ENCODE measurements at regions not wholly inside any gene's neighbourhood (a gene's known extent, or its start where the extent isn't known, plus 50 kb on each side); places are given as distances from the start of the nearest gene placed in this dataset.
"Not testable (repeated sequence)": the region's sequence is repeated elsewhere in the genome, so short reads cannot be mapped to it uniquely, and the experiment has no call there.

- intact Hi-C loops (cut with DNase I; ENCODE audit: low total_unique reads): no loop called here
- no peak for DNase-seq (ENCODE audit: low spot score in 2 of 2)
- 73 to 82% methylated on average over 3 of the region's 3 CpGs for WGBS, 2 donors
- TF ChIP-seq CTCF (IDR thresholded peaks at IDR 0.05) (no peak), POLR2A (IDR thresholded peaks at IDR 0.05) (no peak)
- no peak overlapping the region for H3K4me3 ChIP-seq (ENCODE audit: low read depth, poor library complexity, severe bottlenecking)
Measured at GRCh38 chr16:86258713-86259112, 251.6 kb upstream of the FOXF1 start.

GRCh38 chr16:86259499-86259898 lies 250.8 kb upstream of the FOXF1 start:
- intact Hi-C loops (cut with DNase I; ENCODE audit: low total_unique reads): no loop called here
- TF ChIP-seq CTCF (IDR thresholded peaks at IDR 0.05): no peak
- TF ChIP-seq POLR2A (IDR thresholded peaks at IDR 0.05): no peak
- H3K4me3 ChIP-seq (ENCODE audit: low read depth, poor library complexity, severe bottlenecking): no peak overlapping the region
- peak in 1 of 2 donors; percentile 36 for DNase-seq (ENCODE audit: low spot score in 2 of 2)
- 78 to 86% methylated on average over 4 of the region's 4 CpGs for WGBS, 2 donors

- TF ChIP-seq CTCF (IDR thresholded peaks at IDR 0.05) (no peak), POLR2A (IDR thresholded peaks at IDR 0.05) (no peak)
- WGBS, 2 donors: 83 to 88% methylated on average over 2 of the region's 2 CpGs
- intact Hi-C loops (cut with DNase I; ENCODE audit: low total_unique reads): no loop called here
- H3K4me3 ChIP-seq (ENCODE audit: low read depth, poor library complexity, severe bottlenecking): no peak overlapping the region
- DNase-seq (ENCODE audit: low spot score in 2 of 2): no peak
Measured at GRCh38 chr16:86261379-86261778, 248.9 kb upstream of the FOXF1 start.

- H3K4me3 ChIP-seq (ENCODE audit: low read depth, poor library complexity, severe bottlenecking); intact Hi-C loops (cut with DNase I; ENCODE audit: low total_unique reads); DNase-seq (ENCODE audit: low spot score in 2 of 2): not testable (repeated sequence)
- WGBS, 2 donors: 93% methylated on average over 3 of the region's 3 CpGs
Measured at GRCh38 chr16:86267657-86268056, 242.7 kb upstream of the FOXF1 start.

GRCh38 chr16:86270696-86271095 lies 239.6 kb upstream of the FOXF1 start:
- TF ChIP-seq POLR2A (IDR thresholded peaks at IDR 0.05) (no peak), CTCF (IDR thresholded peaks at IDR 0.05) (no peak)
- intact Hi-C loops (cut with DNase I; ENCODE audit: low total_unique reads): no loop called here
- WGBS, 2 donors: 46 to 59% methylated on average over 7 of the region's 7 CpGs
- peak in 1 of 2 donors; percentile 40 for DNase-seq (ENCODE audit: low spot score in 2 of 2)
- no peak overlapping the region for H3K4me3 ChIP-seq (ENCODE audit: low read depth, poor library complexity, severe bottlenecking)

GRCh38 chr16:86272744-86273143 lies 237.6 kb upstream of the FOXF1 start:
- TF ChIP-seq POLR2A (IDR thresholded peaks at IDR 0.05): no peak
- no peak for TF ChIP-seq CTCF (IDR thresholded peaks at IDR 0.05)
- H3K4me3 ChIP-seq (ENCODE audit: low read depth, poor library complexity, severe bottlenecking): no peak overlapping the region
- 90 to 93% methylated on average over 1 of the region's 1 CpG for WGBS, 2 donors
- intact Hi-C loops (cut with DNase I; ENCODE audit: low total_unique reads): no loop called here
- DNase-seq (ENCODE audit: low spot score in 2 of 2): no peak

Measured in lower leg skin (tissue), 4 donors.